Kidney epithelial cell (primary cell): ENCODE measurements at regions not wholly inside any gene's neighbourhood (a gene's known extent, or its start where the extent isn't known, plus 50 kb on each side); places are given as distances from the start of the nearest gene placed in this dataset.
A peak's percentile ranks its signal among the peaks of the same experiment; 100 is the strongest.

ENCODE experiments used
- DNase-seq: peaks from one replicate; pipeline ENCODE4 v3.0.0-alpha.2; 2010; ENCODE audit warnings: low read depth
- H3K27me3 ChIP-seq: 2 replicates; pipeline ENCODE4 v1.6.0; 2011; ENCODE audit warnings: low read length; ENCODE audit not compliant: control insufficient read depth, insufficient read depth
- H3K36me3 ChIP-seq: 2 replicates; pipeline ENCODE4 v1.5.1; 2011; ENCODE audit warnings: low read length; ENCODE audit not compliant: control insufficient read depth, insufficient read depth
- H3K4me3 ChIP-seq: 2 replicates; pipeline ENCODE4 v1.5.1; 2011; ENCODE audit warnings: low read depth, mild to moderate bottlenecking, control low read depth, low read length
- CTCF ChIP-seq: IDR thresholded peaks from 2 replicates; pipeline ENCODE4 v1.5.1; 2011; ENCODE audit warnings: mild to moderate bottlenecking, moderate library complexity, low read length, control low read depth, inconsistent platforms; ENCODE audit not compliant: insufficient read depth, poor library complexity, severe bottlenecking

- no peaks in the 10 kb centered on the region for H3K27me3 ChIP-seq
- H3K36me3 ChIP-seq = no peaks in the 10 kb centered on the region
- no peak overlapping the region for H3K4me3 ChIP-seq
- DNase-seq = no peak
- no peak for TF ChIP-seq CTCF
Observed at GRCh38 chr14:98244966-98245569, 1026.9 kb downstream of the BCL11B start.

GRCh38 chr14:98249057-98249456 lies 1022.9 kb downstream of the BCL11B start:
- no peaks in the 10 kb centered on the region for H3K27me3 ChIP-seq
- no peak overlapping the region for H3K4me3 ChIP-seq
- DNase-seq = no peak
- H3K36me3 ChIP-seq = no peaks in the 10 kb centered on the region
- no peak for TF ChIP-seq CTCF

GRCh38 chr14:98249476-98249875 lies 1022.5 kb downstream of the BCL11B start:
- no peak for TF ChIP-seq CTCF
- H3K27me3 ChIP-seq = no peaks in the 10 kb centered on the region
- DNase-seq = no peak
- H3K36me3 ChIP-seq = no peaks in the 10 kb centered on the region
- H3K4me3 ChIP-seq = no peak overlapping the region

- Histone ChIP-seq H3K4me3 (no peak overlapping the region), H3K27me3 (no peaks in the 10 kb centered on the region), H3K36me3 (no peaks in the 10 kb centered on the region)
- DNase-seq = no peak
- no peak for TF ChIP-seq CTCF
Observed at GRCh38 chr14:98252820-98253219, 1019.2 kb downstream of the BCL11B start.

- H3K4me3 ChIP-seq = no peak overlapping the region
- TF ChIP-seq CTCF = no peak
Observed at GRCh38 chr14:98259881-98260280, 1012.1 kb downstream of the BCL11B start.

GRCh38 chr14:98262566-98262965 lies 1009.4 kb downstream of the BCL11B start:
- TF ChIP-seq CTCF = no peak
- H3K4me3 ChIP-seq = no peak overlapping the region
- no peaks in the 10 kb centered on the region for H3K27me3 ChIP-seq
- no peak for DNase-seq
- no peaks in the 10 kb centered on the region for H3K36me3 ChIP-seq

More at GRCh38 chr14:98259881-98260280, 1012.1 kb downstream of the BCL11B start:
- Histone ChIP-seq H3K36me3 (no peaks in the 10 kb centered on the region), H3K27me3 (no peaks in the 10 kb centered on the region)
- peak; percentile 21 for DNase-seq
